Left ventricle myocardium inferior (tissue), 1 donor: ENCODE measurements at regions not wholly inside any gene's neighbourhood (a gene's known extent, or its start where the extent isn't known, plus 50 kb on each side); places are given as distances from the start of the nearest gene placed in this dataset.

Experiments used
- DNase-seq: peaks from one replicate; pipeline ENCODE4 v3.0.0-alpha.2; 2020
- H3K27ac ChIP-seq: fragments of 200-600 bp; replicated peaks from 2 replicates; pipeline ENCODE4 v1.8.0; 2021
- H3K27me3 ChIP-seq: fragments of 200-600 bp; 2 replicates; pipeline ENCODE4 v1.8.0; 2021; ENCODE audit warnings: low read depth
- H3K36me3 ChIP-seq: fragments of 200-600 bp; 2 replicates; pipeline ENCODE4 v1.8.0; 2021
- H3K4me1 ChIP-seq: fragments of 200-600 bp; 2 replicates; pipeline ENCODE4 v1.8.0; 2021
- H3K4me3 ChIP-seq: fragments of 200-600 bp; 2 replicates; pipeline ENCODE4 v1.8.0; 2021; ENCODE audit warnings: mild to moderate bottlenecking, moderate library complexity
- H3K9me3 ChIP-seq: fragments of 200-600 bp; replicated peaks from 2 replicates; pipeline ENCODE4 v1.8.0; 2021
- CTCF ChIP-seq: fragments of 200-600 bp; IDR thresholded peaks from 2 replicates; pipeline ENCODE4 v1.8.0; 2021; ENCODE audit warnings: antibody characterized with exemption, mild to moderate bottlenecking, borderline replicate concordance
- intact Hi-C: fragments of 100-400 bp; cut with micrococcal nuclease; formaldehyde crosslinking; loops from one replicate; pipeline ENCODE4 v1.11.0; 2022
- donor health status: DM: no; HTN: yes; CAD: no; lungs with severe emphysema.

DNA sequence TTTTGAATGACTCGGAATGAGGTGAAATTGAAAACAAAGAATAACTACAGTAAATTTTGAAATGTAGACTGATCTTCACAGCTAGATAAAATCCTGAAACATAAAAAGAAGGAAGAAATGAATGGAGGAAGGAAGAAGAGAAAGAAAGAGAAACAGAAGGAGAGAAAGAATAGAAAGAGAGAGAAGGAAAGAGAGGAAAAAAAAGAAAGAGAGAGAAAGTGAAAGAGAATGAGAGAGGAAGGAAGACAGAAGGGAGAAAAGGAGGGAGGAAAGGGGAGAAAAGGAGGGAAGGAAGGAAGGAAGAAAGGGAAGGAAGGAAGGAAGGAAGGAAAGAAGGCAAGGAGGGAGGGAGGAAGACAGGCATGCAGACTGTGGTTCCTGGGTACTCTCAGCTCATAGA, 982.6 kb downstream of the BCL11A start:
- no peaks in the 10 kb centered on the region for H3K27me3 ChIP-seq
- intact Hi-C loops = no loop called here

GRCh38 chr2:59569124-59569523, 984.3 kb downstream of the BCL11A start:
- Histone ChIP-seq H3K4me3 (no peak overlapping the region), H3K9me3 (no peaks in the 10 kb centered on the region), H3K36me3 (no peaks in the 10 kb centered on the region), H3K4me1 (peaks cover 29% of the 10 kb centered on the region), H3K27ac (no peak overlapping the region), H3K27me3 (no peaks in the 10 kb centered on the region)
- DNase-seq = no peak
- TF ChIP-seq CTCF = no peak
- intact Hi-C loops = no loop called here

More for the DNA sequence above, 982.6 kb downstream of the BCL11A start:
- H3K4me3 ChIP-seq = no peak overlapping the region
- H3K27ac ChIP-seq = no peak overlapping the region
- H3K9me3 ChIP-seq = no peaks in the 10 kb centered on the region
- H3K36me3 ChIP-seq = no peaks in the 10 kb centered on the region
- no peak for TF ChIP-seq CTCF
- DNase-seq = no peak
- peaks cover 29% of the 10 kb centered on the region for H3K4me1 ChIP-seq

DNA sequence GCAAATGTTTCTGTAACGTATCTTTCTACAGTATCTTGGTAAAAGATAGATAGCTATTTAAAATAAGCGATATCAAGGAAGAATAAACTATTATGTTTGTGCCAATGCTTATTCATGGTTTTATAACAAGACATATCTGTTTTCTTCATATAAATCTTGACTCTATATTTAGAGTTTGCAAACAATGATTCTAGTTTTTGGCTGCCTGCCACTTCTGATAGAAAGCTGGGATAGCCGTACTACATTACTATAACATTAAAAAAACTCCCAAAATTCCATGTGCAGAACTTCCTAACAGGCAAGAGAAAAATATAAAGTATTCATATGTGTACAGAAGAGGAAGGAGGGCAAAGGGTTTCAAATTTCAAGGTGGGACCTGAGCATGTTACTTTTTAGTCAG, 985.0 kb downstream of the BCL11A start:
- H3K27me3 ChIP-seq = no peaks in the 10 kb centered on the region
- H3K4me3 ChIP-seq = no peak overlapping the region
- H3K27ac ChIP-seq = no peak overlapping the region
- H3K36me3 ChIP-seq = no peaks in the 10 kb centered on the region
- peaks cover 29% of the 10 kb centered on the region for H3K4me1 ChIP-seq
- intact Hi-C loops = no loop called here
- no peaks in the 10 kb centered on the region for H3K9me3 ChIP-seq
- no peak for TF ChIP-seq CTCF
- no peak for DNase-seq

- H3K27ac ChIP-seq = no peak overlapping the region
These were observed 986.3 kb downstream of the BCL11A start for GRCh38 chr2:59567151-59567550.

DNA sequence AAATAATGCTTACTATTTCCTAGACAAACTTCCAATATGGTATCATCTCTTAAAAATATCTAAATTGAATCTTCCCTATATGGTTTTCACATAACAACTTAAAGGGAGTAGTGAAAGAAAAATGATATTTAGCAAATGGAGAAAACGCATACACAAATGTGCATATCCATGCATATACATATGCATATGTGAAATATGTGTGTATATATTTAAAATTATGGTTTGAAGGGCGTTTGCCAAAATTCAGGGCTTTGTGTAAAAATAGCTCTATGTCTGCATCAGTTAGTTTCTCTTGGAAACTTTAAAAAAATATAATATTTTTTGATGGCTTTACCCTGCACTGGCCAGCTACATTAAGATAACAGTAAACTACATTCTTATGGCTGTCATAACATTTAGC, 986.7 kb downstream of the BCL11A start:
- Histone ChIP-seq H3K4me3 (no peak overlapping the region), H3K27ac (no peak overlapping the region), H3K9me3 (no peaks in the 10 kb centered on the region), H3K36me3 (no peaks in the 10 kb centered on the region), H3K4me1 (peaks cover 29% of the 10 kb centered on the region), H3K27me3 (no peaks in the 10 kb centered on the region)
- no peak for DNase-seq
- no peak for TF ChIP-seq CTCF
- intact Hi-C loops = no loop called here

More at GRCh38 chr2:59567151-59567550, 986.3 kb downstream of the BCL11A start:
- DNase-seq = no peak
- no peak overlapping the region for H3K4me3 ChIP-seq
- H3K36me3 ChIP-seq = no peaks in the 10 kb centered on the region
- H3K4me1 ChIP-seq = peaks cover 29% of the 10 kb centered on the region
- no peaks in the 10 kb centered on the region for H3K27me3 ChIP-seq
- intact Hi-C loops = no loop called here
- no peaks in the 10 kb centered on the region for H3K9me3 ChIP-seq
- TF ChIP-seq CTCF = no peak

GRCh38 chr2:59561281-59561680, 992.2 kb downstream of the BCL11A start:
- Histone ChIP-seq H3K27ac (no peak overlapping the region), H3K4me3 (no peak overlapping the region), H3K4me1 (no peaks in the 10 kb centered on the region), H3K36me3 (no peaks in the 10 kb centered on the region), H3K9me3 (no peaks in the 10 kb centered on the region), H3K27me3 (no peaks in the 10 kb centered on the region)
- intact Hi-C loops = no loop called here
- no peak for TF ChIP-seq CTCF
- DNase-seq = no peak
